GM12874 (cell line): ENCODE measurements at regions not wholly inside any gene's neighbourhood (a gene's known extent, or its start where the extent isn't known, plus 50 kb on each side); places are given as distances from the start of the nearest gene placed in this dataset.

ENCODE experiments used
- CTCF ChIP-seq: IDR thresholded peaks from 2 replicates; pipeline ENCODE4 v1.5.1; 2011; ENCODE audit warnings: low read depth, mild to moderate bottlenecking, control low read depth, low read length, moderate library complexity; ENCODE audit not compliant: insufficient read depth

GRCh38 chr2:187825108-187825507 lies 270.9 kb upstream of the TFPI start:
- no peak for TF ChIP-seq CTCF

GRCh38 chr2:187826023-187826422 lies 271.8 kb upstream of the TFPI start:
- TF ChIP-seq CTCF = no peak

- TF ChIP-seq CTCF = no peak
Measured at GRCh38 chr2:187834787-187835186, 280.6 kb upstream of the TFPI start.

- no peak for TF ChIP-seq CTCF
Measured at GRCh38 chr2:187838690-187839089, 284.5 kb upstream of the TFPI start.

GRCh38 chr2:187842315-187842714 lies 288.1 kb upstream of the TFPI start:
- TF ChIP-seq CTCF = no peak

- peak; percentile 36; the same call in 1 of the 2 replicates for TF ChIP-seq CTCF
Measured at GRCh38 chr2:187842978-187843847, 289.0 kb upstream of the TFPI start.

- no peak for TF ChIP-seq CTCF
Measured at GRCh38 chr2:187847245-187848208, 293.3 kb upstream of the TFPI start.
